ENCODE measurements at regions not wholly inside any gene's neighbourhood (a gene's known extent, or its start where the extent isn't known, plus 50 kb on each side); places are given as distances from the start of the nearest gene placed in this dataset.
A peak's percentile ranks its signal among the peaks of the same experiment; 100 is the strongest.
"Not testable (repeated sequence)": the region's sequence is repeated elsewhere in the genome, so short reads cannot be mapped to it uniquely, and the experiment has no call there.

DNA sequence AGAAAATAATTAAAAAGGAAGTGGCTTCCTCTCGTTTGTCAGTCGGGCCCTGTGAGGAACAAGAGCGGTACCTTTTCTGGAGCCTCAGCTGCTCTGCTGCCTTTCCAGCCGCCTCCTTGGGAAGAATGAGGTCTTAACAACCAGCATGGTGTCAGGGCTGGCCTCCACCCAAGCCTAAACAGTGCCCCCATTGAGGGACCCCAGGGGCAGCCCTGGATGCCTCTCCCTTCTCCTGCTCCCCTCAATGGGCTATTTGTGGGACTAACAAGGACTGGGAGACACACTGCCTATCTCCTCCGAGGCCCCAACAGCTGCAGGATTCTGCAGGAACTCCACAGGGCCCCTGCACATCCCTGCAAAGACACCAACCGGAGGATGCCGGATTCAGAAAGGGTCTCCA, 155.4 kb upstream of the MAP3K1 start:
- no peak for DNase-seq (ENCODE audit: low read depth in 2 of 2)

GRCh38 chr5:56658972-56659371, 156.4 kb upstream of the MAP3K1 start:
- no peak for DNase-seq (ENCODE audit: low read depth in 2 of 2)

- DNase-seq (ENCODE audit: low read depth in 2 of 2), result no peak
Observed at GRCh38 chr5:56656846-56657726, 158.3 kb upstream of the MAP3K1 start.

GRCh38 chr5:56651893-56652292, 163.5 kb upstream of the MAP3K1 start:
- DNase-seq (ENCODE audit: low read depth in 2 of 2), result no peak

GRCh38 chr5:56650386-56650785, 165.0 kb upstream of the MAP3K1 start:
- DNase-seq (ENCODE audit: low read depth in 2 of 2), result no peak

GRCh38 chr5:56649569-56649968, 165.8 kb upstream of the MAP3K1 start:
- DNase-seq (ENCODE audit: low read depth in 2 of 2), result no peak

GRCh38 chr5:56648460-56649034, 166.8 kb upstream of the MAP3K1 start:
- DNase-seq (ENCODE audit: low read depth in 2 of 2), result no peak

GRCh38 chr5:56647099-56647850, 168.1 kb upstream of the MAP3K1 start:
- no peak for DNase-seq (ENCODE audit: low read depth in 2 of 2)

DNA sequence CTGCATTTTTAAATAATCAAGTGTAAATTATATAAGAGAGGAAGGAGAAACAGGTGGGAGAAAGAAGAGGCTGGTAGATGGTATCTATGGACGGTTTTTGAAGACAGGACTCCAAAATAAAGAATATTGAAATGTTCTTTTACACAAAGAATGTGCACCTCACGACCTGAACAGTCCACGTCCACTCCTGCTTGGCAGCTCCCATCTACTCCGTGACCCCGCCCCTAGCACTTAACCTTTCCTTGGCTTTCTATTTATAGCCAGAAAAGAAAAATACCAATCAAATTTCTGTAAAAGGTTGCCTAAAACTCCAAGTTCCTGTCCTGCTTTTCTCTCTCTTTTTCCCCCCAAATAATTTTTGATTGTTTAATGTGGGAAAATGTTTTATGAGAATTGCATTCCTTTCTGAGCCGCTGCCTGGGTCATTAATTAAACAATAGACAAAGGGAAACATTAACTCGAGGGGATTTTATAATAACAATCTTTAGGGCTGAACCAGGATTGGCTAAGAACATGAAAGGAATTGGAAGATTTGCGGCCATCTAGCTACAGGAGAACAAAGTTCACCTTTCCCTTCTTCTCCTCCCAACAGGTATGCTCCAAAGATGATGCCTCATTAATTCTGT, 173.6 kb upstream of the MAP3K1 start:
- DNase-seq (ENCODE audit: low read depth in 2 of 2), result no peak

- DNase-seq (ENCODE audit: low read depth in 2 of 2), result no peak
Observed at GRCh38 chr5:56640763-56641406, 174.5 kb upstream of the MAP3K1 start.

DNA sequence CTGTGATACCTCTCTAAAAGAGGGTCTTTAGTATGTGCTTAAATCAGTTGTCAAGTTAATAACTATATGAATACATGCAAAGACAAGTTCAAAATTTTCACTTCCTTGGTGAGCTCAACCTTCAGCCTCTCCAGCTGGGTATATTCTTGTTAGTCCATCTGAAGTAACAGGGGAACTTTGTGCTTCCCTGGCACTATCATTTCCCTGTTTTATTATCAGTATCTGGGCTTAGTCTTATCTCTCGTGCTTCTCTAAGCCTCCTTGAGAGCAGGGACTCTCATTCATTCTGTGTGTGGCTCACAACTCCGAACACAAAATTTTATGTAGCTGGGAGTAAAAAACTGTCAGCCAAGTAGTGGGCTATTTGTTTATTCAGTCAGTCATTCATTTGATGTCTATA, 175.9 kb upstream of the MAP3K1 start:
- DNase-seq (ENCODE audit: low read depth in 2 of 2), result no peak

GRCh38 chr5:56638768-56639238, 176.5 kb upstream of the MAP3K1 start:
- DNase-seq (ENCODE audit: low read depth in 2 of 2), result no peak

DNA sequence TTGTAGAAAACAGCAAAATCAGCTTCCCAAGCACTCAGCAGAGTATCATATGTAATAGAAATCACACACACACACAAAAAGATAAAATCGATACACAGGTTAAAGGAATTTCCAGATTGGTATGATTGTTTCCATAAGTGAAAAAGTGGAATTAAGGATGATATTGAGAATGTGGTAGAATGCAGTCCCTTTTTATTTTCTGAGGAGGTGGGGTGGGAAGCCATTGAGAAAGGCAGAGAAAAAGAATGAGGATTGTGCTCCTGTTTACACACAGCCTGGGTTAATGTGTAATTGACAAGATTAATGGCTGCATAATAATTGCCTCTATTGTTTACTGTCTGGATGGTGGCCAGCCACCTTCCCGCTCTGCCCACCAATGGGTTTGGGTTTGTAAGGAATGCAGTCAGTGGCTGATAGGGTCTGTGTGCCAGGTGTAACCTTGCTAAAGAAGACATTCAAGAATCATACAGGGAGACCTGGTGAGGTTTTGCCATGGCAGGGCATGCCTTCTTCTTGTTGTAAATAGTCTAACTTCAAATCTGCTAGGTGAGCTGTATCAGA, 177.2 kb upstream of the MAP3K1 start:
- DNase-seq (ENCODE audit: low read depth in 2 of 2), result no peak

GRCh38 chr5:56637321-56637920, 177.9 kb upstream of the MAP3K1 start:
- DNase-seq (ENCODE audit: low read depth in 2 of 2), result peak in 1 of 2 donors; percentile 27

- DNase-seq (ENCODE audit: low read depth in 2 of 2), result no peak
Observed at GRCh38 chr5:56633950-56634349, 181.4 kb upstream of the MAP3K1 start.

DNA sequence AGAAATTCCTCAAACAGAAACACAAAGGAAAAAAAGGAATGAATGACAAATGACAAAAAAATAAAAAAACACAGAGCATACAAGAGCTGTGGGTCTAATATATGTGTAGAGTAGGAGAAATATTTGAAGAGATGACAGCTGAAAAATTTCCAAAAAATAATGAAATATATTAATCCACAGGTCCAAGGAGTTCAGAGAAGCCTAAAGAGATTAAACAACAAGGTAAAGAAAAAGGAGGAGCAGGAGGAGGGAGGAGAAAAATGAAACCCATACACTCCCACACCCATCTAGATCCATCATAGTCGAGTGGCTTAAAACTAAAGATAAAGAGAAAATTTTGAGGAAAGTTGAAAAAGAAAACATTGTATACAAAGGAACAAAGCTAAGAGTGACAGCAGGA, 182.4 kb upstream of the MAP3K1 start:
- no peak for DNase-seq (ENCODE audit: low read depth in 2 of 2)

- no peak for DNase-seq (ENCODE audit: low read depth in 2 of 2)
Observed at GRCh38 chr5:56632199-56632598, 183.2 kb upstream of the MAP3K1 start.

GRCh38 chr5:56631719-56632118, 183.6 kb upstream of the MAP3K1 start:
- no peak for DNase-seq (ENCODE audit: low read depth in 2 of 2)

DNA sequence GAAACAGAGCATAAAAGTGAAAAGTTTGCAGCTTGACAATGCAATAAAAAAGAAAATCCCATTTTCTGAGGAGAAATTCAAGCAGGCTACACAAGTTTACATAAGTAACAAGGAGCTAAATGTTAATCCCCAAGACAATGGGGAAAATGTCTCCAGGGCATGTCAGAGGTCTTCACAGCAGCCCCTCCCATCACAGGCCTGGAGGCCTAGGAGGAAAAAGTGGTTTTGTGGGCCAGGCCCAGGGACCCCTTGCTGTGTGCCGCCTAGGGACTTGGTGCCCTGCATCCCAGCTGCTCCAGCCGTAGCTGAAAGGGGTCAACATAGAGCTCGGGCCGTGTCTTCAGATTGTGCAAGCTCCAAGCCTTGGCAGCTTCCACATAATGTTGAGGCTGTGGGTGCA, 186.7 kb upstream of the MAP3K1 start:
- not testable (repeated sequence) for DNase-seq (ENCODE audit: low read depth in 2 of 2)

DNA sequence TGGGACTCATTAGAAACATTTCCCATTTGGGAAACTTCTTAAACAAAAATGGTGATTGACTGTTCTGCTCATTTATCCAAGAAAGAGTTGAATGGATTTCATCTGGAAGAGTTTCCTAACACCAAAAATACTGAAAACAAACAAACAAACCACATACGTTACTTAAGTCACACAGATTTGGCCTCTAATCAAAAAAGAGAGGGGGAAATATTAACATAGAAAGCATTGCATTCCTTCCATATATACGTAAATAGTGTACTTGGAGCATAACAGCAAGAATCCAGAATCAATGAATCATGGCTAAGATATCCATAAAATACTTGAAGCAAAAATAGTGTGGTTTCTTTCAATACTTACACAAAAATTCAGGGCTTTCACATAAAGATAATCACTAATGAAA, 189.8 kb upstream of the MAP3K1 start:
- peak in 1 of 2 donors; percentile 14 for DNase-seq (ENCODE audit: low read depth in 2 of 2)

GRCh38 chr5:56624751-56625150, 190.6 kb upstream of the MAP3K1 start:
- no peak for DNase-seq (ENCODE audit: low read depth in 2 of 2)
